ENCODE measurements at regions not wholly inside any gene's neighbourhood (a gene's known extent, or its start where the extent isn't known, plus 50 kb on each side); places are given as distances from the start of the nearest gene placed in this dataset.

GRCh38 chr13:59279028-59279427 lies 884.7 kb downstream of the DIAPH3 start:
- TF ChIP-seq POLR2A (IDR thresholded peaks at IDR 0.05; ENCODE audit: low read depth, low read length): no peak
- TF ChIP-seq POLR2AphosphoS5 (IDR thresholded peaks at IDR 0.05; ENCODE audit: low read depth, low read length): no peak

Data from GM12891 (cell line).